Glomerular endothelial cell (primary cell): ENCODE measurements at regions not wholly inside any gene's neighbourhood (a gene's known extent, or its start where the extent isn't known, plus 50 kb on each side); places are given as distances from the start of the nearest gene placed in this dataset.

Experiments
- DNase-seq: peaks from one replicate; pipeline ENCODE4 v3.0.0-alpha.2; 2011; ENCODE audit warnings: low read depth, low spot score; ENCODE audit errors: extremely low read depth

- no peak for DNase-seq
Observed at GRCh38 chr16:5653789-5654188, 556.2 kb upstream of the EEF2KMT start.

- no peak for DNase-seq
Observed at GRCh38 chr16:5653041-5653440, 555.4 kb upstream of the EEF2KMT start.

GRCh38 chr16:5649762-5650743 is 552.5 kb upstream of the EEF2KMT start:
- DNase-seq, result no peak

GRCh38 chr16:5647051-5647450 is 549.5 kb upstream of the EEF2KMT start:
- DNase-seq, result no peak

GRCh38 chr16:5643855-5644531 is 546.4 kb upstream of the EEF2KMT start:
- no peak for DNase-seq

GRCh38 chr16:5642436-5642835 is 544.8 kb upstream of the EEF2KMT start:
- DNase-seq, result no peak

- DNase-seq, result no peak
Observed at GRCh38 chr16:5642011-5642410, 544.4 kb upstream of the EEF2KMT start.

- no peak for DNase-seq
Observed at GRCh38 chr16:5640883-5641282, 543.3 kb upstream of the EEF2KMT start.

GRCh38 chr16:5639531-5639930 is 541.9 kb upstream of the EEF2KMT start:
- DNase-seq, result no peak

- no peak for DNase-seq
Observed at GRCh38 chr16:5635331-5635730, 537.7 kb upstream of the EEF2KMT start.

GRCh38 chr16:5634666-5635180 is 537.1 kb upstream of the EEF2KMT start:
- DNase-seq, result no peak

- DNase-seq, result no peak
Observed at GRCh38 chr16:5633845-5634440, 536.3 kb upstream of the EEF2KMT start.

- DNase-seq, result no peak
Observed at GRCh38 chr16:5622234-5622884, 524.8 kb upstream of the EEF2KMT start.

- no peak for DNase-seq
Observed at GRCh38 chr16:5621826-5622225, 524.2 kb upstream of the EEF2KMT start.

GRCh38 chr16:5619304-5619703 is 521.7 kb upstream of the EEF2KMT start:
- DNase-seq, result no peak

- DNase-seq, result no peak
Observed at GRCh38 chr16:5616841-5617240, 519.2 kb upstream of the EEF2KMT start.

GRCh38 chr16:5615868-5616642 is 518.5 kb upstream of the EEF2KMT start:
- DNase-seq, result no peak

- DNase-seq, result no peak
Observed at GRCh38 chr16:5607169-5607568, 509.6 kb upstream of the EEF2KMT start.

- DNase-seq, result no peak
Observed at GRCh38 chr16:5605404-5605803, 507.8 kb upstream of the EEF2KMT start.

GRCh38 chr16:5604770-5605169 is 507.2 kb upstream of the EEF2KMT start:
- no peak for DNase-seq
